NB4 (cell line): ENCODE measurements at regions not wholly inside any gene's neighbourhood (a gene's known extent, or its start where the extent isn't known, plus 50 kb on each side); places are given as distances from the start of the nearest gene placed in this dataset.

Source experiments
- CTCF ChIP-seq: IDR thresholded peaks from one replicate; pipeline ENCODE4 v1.5.1; 2012; ENCODE audit warnings: low read depth, low read length
- MAX ChIP-seq: IDR thresholded peaks from 2 replicates; pipeline ENCODE4 v1.6.1; 2011; ENCODE audit warnings: low read depth, low read length
- MYC ChIP-seq: IDR thresholded peaks from 2 replicates; pipeline ENCODE4 v1.6.1; 2011; ENCODE audit warnings: low read depth, low read length
- POLR2A ChIP-seq: IDR thresholded peaks from 2 replicates; pipeline ENCODE4 v1.6.1; 2011; ENCODE audit warnings: mild to moderate bottlenecking; ENCODE audit not compliant: insufficient read length; ENCODE audit errors: extremely low read depth

- TF ChIP-seq CTCF (no peak), POLR2A (no peak), MAX (no peak), MYC (no peak)
Observed at GRCh38 chr4:170705907-170706306, 616.2 kb upstream of the AADAT start.
